Kidney glomerular epithelial cell (primary cell): ENCODE measurements at regions not wholly inside any gene's neighbourhood (a gene's known extent, or its start where the extent isn't known, plus 50 kb on each side); places are given as distances from the start of the nearest gene placed in this dataset.
"Not testable (repeated sequence)": the region's sequence is repeated elsewhere in the genome, so short reads cannot be mapped to it uniquely, and the experiment has no call there.

Experiments
- DNase-seq: peaks from one replicate; lab custom pipeline; 2025; lab: John Stamatoyannopoulos, UW

- no peak for DNase-seq
Observed at GRCh38 chr6:169979873-169980432, 228.5 kb downstream of the ERMARD start.

GRCh38 chr6:169978615-169979161 is 227.3 kb downstream of the ERMARD start:
- DNase-seq, result no peak

GRCh38 chr6:169977434-169978265 is 226.2 kb downstream of the ERMARD start:
- no peak for DNase-seq

GRCh38 chr6:169976301-169977081 is 225.1 kb downstream of the ERMARD start:
- DNase-seq, result no peak

- DNase-seq, result no peak
Observed at GRCh38 chr6:169975701-169976100, 224.3 kb downstream of the ERMARD start.

GRCh38 chr6:169975286-169975685 is 223.9 kb downstream of the ERMARD start:
- DNase-seq, result no peak

GRCh38 chr6:169974663-169975062 is 223.2 kb downstream of the ERMARD start:
- DNase-seq, result no peak

- not testable (repeated sequence) for DNase-seq
Observed at GRCh38 chr6:169973588-169974467, 222.4 kb downstream of the ERMARD start.

GRCh38 chr6:169972736-169973135 is 221.3 kb downstream of the ERMARD start:
- no peak for DNase-seq

GRCh38 chr6:169972101-169972651 is 220.8 kb downstream of the ERMARD start:
- no peak for DNase-seq

- DNase-seq, result no peak
Observed at GRCh38 chr6:169971081-169971861, 219.8 kb downstream of the ERMARD start.

- DNase-seq, result no peak
Observed at GRCh38 chr6:169970306-169970988, 219.0 kb downstream of the ERMARD start.

GRCh38 chr6:169969372-169970099 is 218.1 kb downstream of the ERMARD start:
- no peak for DNase-seq

GRCh38 chr6:169968541-169969270 is 217.3 kb downstream of the ERMARD start:
- no peak for DNase-seq

GRCh38 chr6:169967687-169968086 is 216.3 kb downstream of the ERMARD start:
- no peak for DNase-seq

- no peak for DNase-seq
Observed at GRCh38 chr6:169966312-169967181, 215.1 kb downstream of the ERMARD start.

GRCh38 chr6:169965657-169966311 is 214.4 kb downstream of the ERMARD start:
- no peak for DNase-seq
